ENCODE measurements at regions not wholly inside any gene's neighbourhood (a gene's known extent, or its start where the extent isn't known, plus 50 kb on each side); places are given as distances from the start of the nearest gene placed in this dataset.

DNA sequence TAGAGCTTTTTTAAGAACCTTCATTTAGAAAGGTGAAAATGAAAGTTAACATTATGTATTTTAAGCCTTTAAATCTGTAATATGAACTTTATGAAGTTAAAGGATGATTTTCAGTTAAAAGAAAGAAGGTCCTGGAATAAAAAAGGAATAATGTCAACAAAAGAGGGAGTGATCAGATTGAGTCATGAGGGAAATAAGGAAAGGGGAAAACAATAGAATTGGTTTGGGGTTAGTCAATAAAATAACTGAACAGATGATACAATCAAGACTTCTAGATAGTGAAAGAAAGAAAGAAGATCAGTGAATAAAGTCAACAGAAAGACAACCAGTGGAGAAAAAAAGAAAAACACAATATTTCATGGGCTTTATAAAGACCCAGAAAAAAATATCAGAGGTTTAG, 291.6 kb upstream of the ARSJ start:
- intact Hi-C loops (cut with DNase I) = no loop called here
- DNase-seq (no peak), ATAC-seq (no peak), FAIRE-seq (no peak)
- TF ChIP-seq, protein P1, sequence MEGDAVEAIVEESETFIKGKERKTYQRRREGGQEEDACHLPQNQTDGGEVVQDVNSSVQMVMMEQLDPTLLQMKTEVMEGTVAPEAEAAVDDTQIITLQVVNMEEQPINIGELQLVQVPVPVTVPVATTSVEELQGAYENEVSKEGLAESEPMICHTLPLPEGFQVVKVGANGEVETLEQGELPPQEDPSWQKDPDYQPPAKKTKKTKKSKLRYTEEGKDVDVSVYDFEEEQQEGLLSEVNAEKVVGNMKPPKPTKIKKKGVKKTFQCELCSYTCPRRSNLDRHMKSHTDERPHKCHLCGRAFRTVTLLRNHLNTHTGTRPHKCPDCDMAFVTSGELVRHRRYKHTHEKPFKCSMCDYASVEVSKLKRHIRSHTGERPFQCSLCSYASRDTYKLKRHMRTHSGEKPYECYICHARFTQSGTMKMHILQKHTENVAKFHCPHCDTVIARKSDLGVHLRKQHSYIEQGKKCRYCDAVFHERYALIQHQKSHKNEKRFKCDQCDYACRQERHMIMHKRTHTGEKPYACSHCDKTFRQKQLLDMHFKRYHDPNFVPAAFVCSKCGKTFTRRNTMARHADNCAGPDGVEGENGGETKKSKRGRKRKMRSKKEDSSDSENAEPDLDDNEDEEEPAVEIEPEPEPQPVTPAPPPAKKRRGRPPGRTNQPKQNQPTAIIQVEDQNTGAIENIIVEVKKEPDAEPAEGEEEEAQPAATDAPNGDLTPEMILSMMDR (IDR thresholded peaks at IDR 0.05) = no peak
- Histone ChIP-seq H3K36me3 (no peaks in the 10 kb centered on the region), H3K27me3 (no peaks in the 10 kb centered on the region), H3K4me3 (no peak overlapping the region), H3K4me1 (no peaks in the 10 kb centered on the region), H3K9me3 (no peaks in the 10 kb centered on the region), H3K27ac (no peak overlapping the region)

DNA sequence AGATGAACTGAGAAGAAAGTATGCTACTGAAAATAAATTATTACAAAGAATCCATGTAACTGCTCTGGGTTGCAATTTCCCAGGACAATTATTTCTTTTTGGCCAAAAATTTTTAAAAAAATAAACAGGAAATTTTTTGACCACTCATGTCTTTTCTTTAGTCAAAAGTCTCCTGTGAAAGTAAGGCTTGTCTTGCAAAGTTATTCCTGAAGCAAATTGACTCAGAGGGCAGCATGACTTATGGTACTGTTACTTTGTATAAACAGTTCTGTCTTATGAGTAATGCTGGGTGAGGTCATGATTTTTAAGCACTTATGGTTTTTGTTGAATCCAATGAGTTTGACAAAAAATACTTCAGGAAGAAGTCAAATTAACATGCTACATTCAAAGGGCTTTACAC, 292.8 kb upstream of the ARSJ start:
- no peaks in the 10 kb centered on the region for H3K27me3 ChIP-seq

DNA sequence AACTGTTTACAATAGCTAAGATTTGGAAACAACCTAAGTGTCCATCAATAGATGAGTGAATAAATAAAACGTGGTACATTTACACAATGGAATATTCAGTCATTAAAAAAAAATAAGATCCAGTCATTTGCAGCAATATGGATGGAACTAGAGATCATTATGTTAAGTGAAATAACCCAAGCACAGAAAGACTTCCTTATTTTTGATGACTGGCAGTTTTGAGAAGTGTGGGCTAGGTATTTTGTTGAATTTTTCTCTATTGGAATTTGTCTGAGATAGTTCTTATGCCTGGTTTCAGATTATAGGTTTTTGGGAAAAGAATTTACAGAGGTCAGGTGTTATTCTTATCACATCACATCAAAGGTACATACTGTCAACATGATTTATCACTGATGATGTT, 293.8 kb upstream of the ARSJ start:
- TF ChIP-seq, protein P1 (IDR thresholded peaks at IDR 0.05) = no peak
- no peak for DNase-seq
- 36 to 41% methylated on average over 1 of the region's 1 CpG for WGBS, 2 donors
- H3K4me1 ChIP-seq = no peaks in the 10 kb centered on the region
- H3K36me3 ChIP-seq = no peaks in the 10 kb centered on the region
- H3K27me3 ChIP-seq = no peaks in the 10 kb centered on the region
- no peak overlapping the region for H3K27ac ChIP-seq
- ATAC-seq = no peak
- no peak overlapping the region for H3K4me3 ChIP-seq
- no peak for FAIRE-seq
- intact Hi-C loops (cut with DNase I) = no loop called here
- H3K9me3 ChIP-seq = no peaks in the 10 kb centered on the region

More for the DNA sequence above, 292.8 kb upstream of the ARSJ start:
- Histone ChIP-seq H3K36me3 (no peaks in the 10 kb centered on the region), H3K4me3 (no peak overlapping the region), H3K4me1 (no peaks in the 10 kb centered on the region), H3K9me3 (no peaks in the 10 kb centered on the region), H3K27ac (no peak overlapping the region)
- TF ChIP-seq, protein P1 (IDR thresholded peaks at IDR 0.05) = no peak
- DNase-seq (no peak), FAIRE-seq (no peak), ATAC-seq (peak in 2 of 4 donors; percentile 44 to 52)
- intact Hi-C loops (cut with DNase I) = no loop called here

DNA sequence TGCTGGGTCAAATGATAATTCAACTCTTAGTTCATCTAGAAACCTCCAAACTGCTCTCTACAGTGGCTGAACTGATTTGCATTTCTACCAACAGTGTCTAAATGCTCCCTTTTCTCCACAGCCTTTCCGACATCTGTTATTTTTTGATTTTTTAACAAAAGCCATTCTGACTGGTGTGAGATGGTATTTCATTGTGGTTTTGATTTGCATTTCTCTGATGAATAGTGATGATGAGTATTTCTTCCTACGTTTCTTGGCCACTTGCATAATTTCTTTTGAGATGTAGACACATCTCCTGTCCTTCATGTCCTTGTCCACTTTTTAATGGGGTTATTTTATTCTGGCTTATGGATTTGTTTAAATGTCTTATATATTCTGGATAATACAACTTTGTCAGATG, 298.2 kb upstream of the ARSJ start:
- no peaks in the 10 kb centered on the region for H3K9me3 ChIP-seq
- no peaks in the 10 kb centered on the region for H3K4me1 ChIP-seq
- TF ChIP-seq, protein P1 (IDR thresholded peaks at IDR 0.05) = no peak
- 66 to 82% methylated on average over 2 of the region's 2 CpGs for WGBS, 2 donors
- ATAC-seq = no peak
- H3K27me3 ChIP-seq = no peaks in the 10 kb centered on the region
- H3K27ac ChIP-seq = no peak overlapping the region
- no peak for DNase-seq
- FAIRE-seq = no peak
- H3K4me3 ChIP-seq = no peak overlapping the region
- H3K36me3 ChIP-seq = no peaks in the 10 kb centered on the region
- intact Hi-C loops (cut with DNase I) = no loop called here

DNA sequence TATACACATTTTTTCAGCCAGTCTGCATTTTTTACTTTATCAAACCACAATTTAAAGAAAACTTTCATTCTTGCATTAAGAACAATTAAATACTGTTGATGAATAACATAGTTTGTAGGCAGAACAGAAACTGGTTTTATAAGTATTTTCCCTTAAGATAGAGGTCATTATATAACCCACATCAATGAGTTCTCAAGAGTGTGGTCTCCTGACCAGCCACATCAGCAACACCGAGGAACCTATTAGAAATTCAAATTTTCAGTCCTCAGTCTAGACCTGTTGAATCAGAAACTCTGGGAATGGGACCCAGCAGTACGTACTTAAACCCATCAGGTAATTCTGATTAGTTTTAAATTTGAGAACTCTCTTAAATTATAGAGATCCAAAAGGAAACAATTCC, 299.6 kb upstream of the ARSJ start:
- Histone ChIP-seq H3K4me3 (no peak overlapping the region), H3K9me3 (no peaks in the 10 kb centered on the region), H3K27ac (no peak overlapping the region), H3K4me1 (no peaks in the 10 kb centered on the region), H3K36me3 (no peaks in the 10 kb centered on the region), H3K27me3 (no peaks in the 10 kb centered on the region)
- no peak for ATAC-seq
- TF ChIP-seq, protein P1 (IDR thresholded peaks at IDR 0.05) = no peak
- FAIRE-seq = no peak
- intact Hi-C loops (cut with DNase I) = no loop called here
- no peak for DNase-seq
- WGBS, 2 donors = 69 to 91% methylated on average over 2 of the region's 2 CpGs
